Right ventricle myocardium inferior (tissue), 1 donor: ENCODE measurements at regions not wholly inside any gene's neighbourhood (a gene's known extent, or its start where the extent isn't known, plus 50 kb on each side); places are given as distances from the start of the nearest gene placed in this dataset.
"Not testable (repeated sequence)": the region's sequence is repeated elsewhere in the genome, so short reads cannot be mapped to it uniquely, and the experiment has no call there.

Source experiments
- ATAC-seq: fragments of 200-7000 bp; cut with Tn5 transposase; one replicate; pipeline ENCODE4 v1.9.1; 2020; ENCODE audit warnings: mild to moderate bottlenecking, moderate library complexity
- DNase-seq: peaks from one replicate; pipeline ENCODE4 v3.0.0; 2021; ENCODE audit errors: missing footprints
- intact Hi-C: fragments of 100-400 bp; cut with DNase I; formaldehyde crosslinking; loops from one replicate; pipeline ENCODE4 v1.11.0; 2022
- donor health status: DM: no; HTN: yes; CAD: no; lungs with severe emphysema.

DNA sequence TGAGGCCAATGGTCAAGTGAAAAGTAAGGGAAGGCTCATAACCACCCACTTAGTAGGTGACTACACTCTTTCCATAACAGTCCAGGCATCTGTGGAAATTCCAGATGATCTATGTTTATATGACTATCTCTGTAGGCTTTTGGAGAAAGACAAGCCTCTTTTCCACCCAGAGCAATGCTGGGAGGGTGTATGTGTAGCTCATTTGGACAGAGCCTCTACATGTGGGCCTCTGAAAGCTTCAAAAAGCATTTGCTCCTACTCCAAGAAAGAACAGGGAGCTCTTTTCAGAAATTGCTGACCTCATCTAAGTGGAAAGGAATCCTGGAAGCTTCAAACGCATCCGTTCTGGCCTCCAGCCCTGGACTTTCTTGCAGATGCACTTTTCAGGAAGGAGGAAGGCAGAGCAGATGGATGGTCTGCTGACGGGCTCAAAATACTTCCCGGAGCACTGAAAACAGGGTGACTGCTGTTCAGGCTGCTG is 308.7 kb downstream of the LRATD1 start:
- DNase-seq, result no peak
- intact Hi-C loops, result no loop called here
- peak; percentile 60 for ATAC-seq

DNA sequence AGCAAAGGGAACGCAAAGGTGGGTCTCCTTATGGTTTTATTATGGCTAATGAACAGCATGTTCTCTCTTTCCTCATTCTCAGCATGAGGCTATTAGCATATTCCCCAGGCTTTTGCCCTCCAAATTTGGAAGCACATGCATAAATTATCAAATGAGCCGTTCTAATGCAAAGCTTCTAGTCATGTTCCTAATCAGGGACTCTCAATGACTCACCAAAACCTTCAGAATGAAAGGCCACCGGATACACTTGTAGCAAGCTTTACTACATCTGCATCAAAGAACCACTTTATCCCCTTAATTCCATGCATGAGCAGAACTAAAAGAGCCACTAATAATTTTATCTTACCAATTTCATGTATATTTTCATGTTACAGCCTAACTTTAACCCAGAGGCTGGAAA is 310.5 kb downstream of the LRATD1 start:
- no peak for ATAC-seq
- intact Hi-C loops, result no loop called here

DNA sequence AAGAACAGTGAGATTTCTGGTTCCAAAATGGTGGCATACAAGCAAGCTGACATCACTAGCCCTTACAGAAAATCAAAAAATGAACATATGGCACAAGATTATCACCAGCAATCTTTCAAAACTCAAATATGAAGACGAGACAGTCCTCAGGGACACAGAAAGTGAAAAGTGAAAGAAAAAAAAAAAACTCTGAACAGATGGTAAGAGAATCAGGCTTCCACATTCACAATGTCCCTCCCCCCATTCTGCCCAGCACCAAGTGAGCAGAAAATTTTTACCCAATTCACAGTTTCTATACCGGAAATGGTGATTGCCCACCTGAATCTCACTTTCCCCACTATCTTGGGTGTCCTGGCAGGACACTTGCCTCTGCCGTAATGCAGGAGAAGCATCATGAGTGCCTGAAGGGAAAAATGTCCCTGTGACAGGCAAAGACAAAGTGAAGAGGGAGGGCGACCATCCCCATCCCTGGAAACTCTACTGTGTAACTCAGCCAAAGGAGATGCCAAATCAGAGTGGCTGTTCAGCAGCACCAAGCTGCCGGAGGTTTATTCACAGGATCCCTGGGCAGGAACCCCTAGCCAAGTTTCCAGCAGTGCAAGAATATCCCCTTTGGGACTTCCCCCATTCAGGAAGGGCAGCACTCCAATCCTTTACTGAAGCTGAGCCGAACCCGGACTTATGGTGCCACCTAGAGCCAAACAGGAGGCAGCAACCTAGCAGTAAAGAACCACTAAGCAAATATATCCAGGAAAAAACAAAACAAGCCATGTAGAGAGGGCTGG is 312.2 kb downstream of the LRATD1 start:
- ATAC-seq, result no peak
- no peak for DNase-seq
- intact Hi-C loops, result no loop called here

More for the DNA sequence above, 310.5 kb downstream of the LRATD1 start:
- DNase-seq, result no peak

- ATAC-seq (no peak), DNase-seq (no peak)
- intact Hi-C loops, result no loop called here
Measured at GRCh38 chr2:14951569-14952285, 319.2 kb downstream of the LRATD1 start.

- no peak for DNase-seq
- ATAC-seq, result no peak
- intact Hi-C loops, result no loop called here
Measured at GRCh38 chr2:14952400-14952963, 320.0 kb downstream of the LRATD1 start.

DNA sequence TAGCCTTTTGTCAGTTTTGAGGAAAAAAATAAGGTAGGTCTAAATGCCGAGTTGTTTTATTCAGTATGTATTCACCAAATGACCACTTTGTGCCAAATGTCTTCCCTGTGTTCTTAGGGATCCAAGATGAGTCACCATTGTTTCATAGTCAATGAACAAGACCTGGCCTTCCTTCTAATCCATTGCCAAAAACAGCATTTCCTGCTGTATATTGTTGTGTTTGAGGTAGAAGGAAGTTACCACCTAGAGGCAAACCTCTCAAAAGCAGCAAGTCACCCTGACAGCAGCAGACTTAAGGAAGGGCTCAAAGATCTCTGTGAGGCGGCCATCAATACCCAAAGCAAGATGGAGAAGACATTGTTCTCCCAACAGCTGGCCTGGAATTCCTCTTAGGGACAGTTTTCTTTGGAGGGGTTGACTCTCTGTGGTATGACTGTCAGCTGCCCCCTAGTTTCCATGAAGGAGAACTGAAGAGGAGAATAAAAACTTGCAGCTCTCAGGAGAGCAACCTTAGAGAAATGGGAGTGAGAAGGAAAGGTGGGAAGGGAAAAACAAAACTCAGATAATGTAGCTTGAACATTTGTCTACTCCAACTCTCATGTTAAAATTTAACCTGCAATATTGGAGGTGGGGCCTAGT is 328.3 kb downstream of the LRATD1 start:
- ATAC-seq, result no peak
- intact Hi-C loops, result no loop called here

DNA sequence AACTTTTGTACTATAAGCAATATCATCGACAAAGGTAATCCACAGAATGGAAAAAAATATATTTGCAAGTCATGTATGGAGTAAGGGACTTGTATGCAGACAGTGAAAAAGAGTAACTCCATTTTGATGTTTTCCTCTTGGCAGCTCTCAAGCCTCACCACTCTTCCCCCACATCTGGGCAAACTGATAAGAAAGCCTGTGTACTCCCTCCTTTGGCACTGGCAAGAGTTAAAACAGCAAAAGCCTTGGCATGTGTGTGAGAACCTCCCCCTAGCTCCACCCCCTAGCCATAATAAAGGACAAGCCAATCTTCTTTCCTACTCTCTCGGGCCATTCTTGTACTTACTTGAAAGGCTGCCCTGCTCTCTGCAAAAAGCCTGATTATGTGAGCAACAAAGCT is 335.2 kb downstream of the LRATD1 start:
- DNase-seq (no peak), ATAC-seq (no peak)
- intact Hi-C loops, result no loop called here

More for the DNA sequence above, 328.3 kb downstream of the LRATD1 start:
- DNase-seq, result no peak

DNA sequence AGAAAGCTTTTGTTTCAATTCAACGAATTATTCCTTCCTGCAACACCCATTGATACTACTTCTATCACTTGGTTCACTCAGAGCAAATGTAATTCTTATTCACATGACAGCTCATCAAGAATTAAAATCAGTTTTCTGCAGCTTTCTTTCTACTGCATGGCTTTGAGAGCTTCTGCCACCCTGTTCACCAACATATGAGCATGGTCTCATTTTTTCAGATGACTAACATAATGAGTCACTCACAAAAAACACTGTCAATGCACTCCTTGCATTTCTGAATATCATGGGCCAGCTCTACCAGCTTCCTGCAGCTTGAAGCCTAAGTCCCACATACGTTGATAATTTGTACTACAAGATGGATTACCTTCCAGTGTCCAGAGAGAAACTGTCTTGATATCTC is 342.9 kb downstream of the LRATD1 start:
- DNase-seq (no peak), ATAC-seq (no peak)
- intact Hi-C loops, result no loop called here

- DNase-seq, result no peak
Measured at GRCh38 chr2:14977021-14977420, 344.5 kb downstream of the LRATD1 start.

DNA sequence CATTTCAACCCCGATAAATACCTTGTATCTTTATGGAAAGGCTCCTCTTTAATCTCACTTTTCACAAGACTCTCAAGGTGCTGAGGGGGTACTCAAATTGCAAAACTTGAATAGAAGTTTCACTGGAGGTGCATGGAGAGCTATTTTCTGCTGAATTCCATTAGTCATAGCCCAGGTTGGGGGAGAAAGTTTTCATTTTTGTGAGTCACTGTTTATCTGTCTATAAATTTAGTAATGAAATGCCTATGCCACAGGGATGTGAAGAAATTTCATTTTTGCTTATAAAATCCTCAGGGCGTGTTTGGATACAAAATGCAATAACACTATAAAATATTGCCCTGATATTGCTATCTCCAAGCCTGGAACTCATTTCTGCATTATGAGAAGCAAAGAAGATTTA is 346.3 kb downstream of the LRATD1 start:
- no peak for ATAC-seq
- DNase-seq, result no peak
- intact Hi-C loops, result no loop called here

More at GRCh38 chr2:14977021-14977420, 344.5 kb downstream of the LRATD1 start:
- no peak for ATAC-seq
- intact Hi-C loops, result no loop called here

DNA sequence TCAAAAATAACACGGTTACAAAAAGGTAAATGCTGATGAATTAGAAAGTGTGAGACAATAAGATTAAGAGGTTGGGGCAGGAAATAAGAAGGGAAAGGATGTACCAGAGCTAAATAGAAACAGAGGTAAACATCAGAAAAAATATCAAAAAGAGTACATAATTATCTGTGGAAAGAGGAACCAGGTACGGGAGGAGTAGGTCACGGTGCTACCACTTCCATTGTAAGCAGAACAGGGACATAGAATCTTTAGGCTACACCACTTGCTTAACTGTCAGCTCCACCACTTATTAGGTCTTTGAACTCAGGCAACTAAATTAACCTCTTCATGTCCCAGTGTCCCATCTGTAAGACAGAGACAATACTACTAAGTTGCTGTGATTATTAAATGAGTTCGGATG is 350.3 kb downstream of the LRATD1 start:
- intact Hi-C loops, result no loop called here
- DNase-seq (no peak), ATAC-seq (no peak)

DNA sequence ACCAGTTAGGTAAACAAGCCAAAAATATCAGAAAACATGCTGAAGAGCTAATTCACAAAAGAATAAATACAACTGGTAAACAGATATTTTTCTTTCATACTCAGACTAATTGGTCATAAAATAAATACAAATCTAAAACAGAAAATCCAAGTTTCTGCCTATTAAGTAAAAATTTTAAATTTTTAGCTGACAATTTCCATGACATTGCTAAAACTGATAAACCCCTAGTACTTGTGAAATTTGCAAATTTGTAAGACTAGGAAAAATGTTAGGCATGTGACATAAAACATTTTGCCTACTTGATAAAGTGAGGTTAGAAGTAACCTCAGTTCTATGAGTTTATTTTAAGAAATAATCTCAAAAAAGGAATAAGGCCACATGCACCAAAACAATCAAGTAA is 356.1 kb downstream of the LRATD1 start:
- intact Hi-C loops, result no loop called here
- no peak for ATAC-seq
- DNase-seq, result no peak

- intact Hi-C loops, result no loop called here
- ATAC-seq, result no peak
- DNase-seq, result no peak
Measured at GRCh38 chr2:14991723-14992122, 359.2 kb downstream of the LRATD1 start.

GRCh38 chr2:14994721-14995120 is 362.2 kb downstream of the LRATD1 start:
- intact Hi-C loops, result no loop called here
- ATAC-seq, result no peak
- DNase-seq, result no peak

DNA sequence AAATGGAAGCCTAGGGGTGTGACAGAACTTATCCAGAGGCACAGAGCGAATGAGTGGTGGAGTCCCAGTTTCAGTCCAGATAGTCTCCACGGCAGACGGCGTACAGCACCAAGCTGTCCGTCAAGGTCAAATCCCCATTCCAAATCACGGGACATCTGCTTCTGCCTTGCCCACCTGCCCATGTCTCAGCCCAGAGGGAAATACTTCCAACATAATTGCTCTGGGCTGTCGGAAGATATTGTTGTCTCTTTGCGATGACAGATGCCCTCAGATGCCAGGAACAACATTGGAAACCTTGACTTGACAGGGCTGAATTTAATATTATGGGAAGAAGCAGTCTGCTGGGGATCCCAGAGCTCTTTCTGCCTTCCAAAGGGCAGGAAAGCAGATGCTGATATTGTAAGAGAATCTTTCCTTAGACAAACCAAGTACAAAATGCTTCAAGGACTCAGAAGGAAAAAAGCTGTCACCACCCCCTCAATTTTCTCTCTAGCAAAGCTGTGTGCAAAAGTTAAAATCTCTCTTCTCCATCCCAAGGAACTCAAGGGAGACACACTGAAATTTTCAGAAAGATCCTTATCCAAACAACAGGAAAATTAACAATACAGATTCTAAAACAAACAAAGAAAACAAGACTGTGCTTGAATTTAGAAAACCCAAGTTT is 364.0 kb downstream of the LRATD1 start:
- ATAC-seq (no peak), DNase-seq (no peak)
- intact Hi-C loops, result no loop called here

DNA sequence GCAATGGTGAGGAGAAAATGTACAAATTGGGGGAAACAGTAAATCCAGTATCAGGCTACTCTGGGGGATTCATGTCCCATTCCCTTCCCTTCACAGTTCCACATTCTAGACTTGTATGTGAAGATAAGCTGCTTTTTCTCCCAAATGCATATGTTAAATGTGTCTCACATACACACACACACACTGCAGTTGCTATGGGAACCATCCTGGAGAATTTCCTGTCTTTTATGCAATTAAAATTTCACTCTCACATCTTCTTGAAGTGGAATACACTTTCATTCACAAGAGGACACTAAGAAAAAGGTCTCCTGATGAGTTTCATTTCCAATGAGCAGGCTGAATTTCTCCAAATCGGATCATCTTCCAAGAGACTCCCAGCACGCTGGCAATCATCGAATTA is 366.0 kb downstream of the LRATD1 start:
- intact Hi-C loops, result no loop called here
- DNase-seq (no peak), ATAC-seq (no peak)

DNA sequence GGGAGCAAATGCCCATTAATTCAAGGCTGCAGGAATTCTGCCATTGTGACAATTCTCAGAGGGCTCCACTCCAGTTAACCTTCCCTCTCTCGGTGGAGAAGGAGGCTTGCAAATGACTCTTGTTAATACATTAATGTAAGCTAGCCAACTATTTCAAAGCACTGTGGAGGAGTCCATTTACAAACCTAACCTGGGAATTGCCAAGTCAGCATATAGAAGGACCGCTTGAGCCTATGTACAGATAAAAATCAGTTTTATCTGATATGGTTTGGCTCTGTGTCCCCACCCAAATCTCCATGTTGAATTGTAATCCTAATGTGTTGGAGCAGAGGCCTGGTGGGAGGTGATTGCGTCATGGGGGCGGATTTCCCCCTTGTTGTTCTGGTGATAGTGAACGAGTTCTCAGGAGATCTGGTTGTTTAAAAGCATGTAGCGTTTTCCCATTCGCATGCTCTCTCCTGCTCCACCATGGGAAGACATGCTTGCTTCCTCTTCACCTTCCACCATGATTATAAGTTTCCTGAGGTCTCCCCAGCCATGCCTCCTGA is 366.7 kb downstream of the LRATD1 start:
- DNase-seq, result no peak
- ATAC-seq, result no peak
- intact Hi-C loops, result no loop called here

GRCh38 chr2:15002519-15002918 is 370.0 kb downstream of the LRATD1 start:
- ATAC-seq, intact Hi-C loops, DNase-seq: not testable (repeated sequence)

DNA sequence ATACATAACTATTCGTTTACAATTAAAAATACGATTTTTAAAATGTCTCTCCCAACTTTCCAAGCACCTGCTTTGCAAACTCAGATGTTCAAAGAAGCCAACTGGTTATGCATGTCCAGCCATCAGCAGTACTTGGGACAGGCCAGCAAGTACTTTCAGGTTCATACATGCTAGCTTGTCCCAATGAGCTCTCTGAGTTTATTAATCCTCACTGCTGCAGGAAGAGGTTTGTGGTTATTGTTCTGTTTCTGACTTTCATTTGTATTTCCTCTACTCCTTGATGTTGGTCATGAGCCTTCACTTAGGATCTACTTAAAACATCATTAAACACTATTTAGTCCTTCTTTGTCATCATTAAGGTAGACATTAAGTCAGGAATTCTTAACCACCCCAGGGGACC is 374.1 kb downstream of the LRATD1 start:
- ATAC-seq (no peak), DNase-seq (no peak)
- intact Hi-C loops, result no loop called here
